Dendritic cell treated with granulocyte-macrophage colony-stimulating factor and Interleukin-4, amounts not matched to agents 40 ng/mL and 50 ng/mL, for 4 days (primary cell): ENCODE measurements at regions not wholly inside any gene's neighbourhood (a gene's known extent, or its start where the extent isn't known, plus 50 kb on each side); places are given as distances from the start of the nearest gene placed in this dataset.
"Not testable (repeated sequence)": the region's sequence is repeated elsewhere in the genome, so short reads cannot be mapped to it uniquely, and the experiment has no call there.

Experiments used
- H3K27ac Mint-ChIP-seq: one replicate; pipeline ENCODE4 v1.8.0; 2022; ENCODE audit warnings: mild to moderate bottlenecking, mixed read lengths
- H3K27me3 Mint-ChIP-seq: one replicate; pipeline ENCODE4 v1.8.0; 2022; ENCODE audit warnings: mild to moderate bottlenecking, mixed read lengths
- H3K36me3 Mint-ChIP-seq: one replicate; pipeline ENCODE4 v1.8.0; 2022; ENCODE audit warnings: low read depth, mixed read lengths
- H3K4me1 Mint-ChIP-seq: one replicate; pipeline ENCODE4 v1.8.0; 2022; ENCODE audit warnings: low read depth, mixed read lengths
- H3K4me3 Mint-ChIP-seq: one replicate; pipeline ENCODE4 v1.8.0; 2022; ENCODE audit warnings: mild to moderate bottlenecking, moderate library complexity, mixed read lengths
- H3K9me3 Mint-ChIP-seq: one replicate; pipeline ENCODE4 v1.8.0; 2022; ENCODE audit warnings: mixed read lengths
- intact Hi-C: fragments of 100-400 bp; cut with micrococcal nuclease; formaldehyde crosslinking; loops from one replicate; pipeline ENCODE4 v1.15.0; 2022

DNA sequence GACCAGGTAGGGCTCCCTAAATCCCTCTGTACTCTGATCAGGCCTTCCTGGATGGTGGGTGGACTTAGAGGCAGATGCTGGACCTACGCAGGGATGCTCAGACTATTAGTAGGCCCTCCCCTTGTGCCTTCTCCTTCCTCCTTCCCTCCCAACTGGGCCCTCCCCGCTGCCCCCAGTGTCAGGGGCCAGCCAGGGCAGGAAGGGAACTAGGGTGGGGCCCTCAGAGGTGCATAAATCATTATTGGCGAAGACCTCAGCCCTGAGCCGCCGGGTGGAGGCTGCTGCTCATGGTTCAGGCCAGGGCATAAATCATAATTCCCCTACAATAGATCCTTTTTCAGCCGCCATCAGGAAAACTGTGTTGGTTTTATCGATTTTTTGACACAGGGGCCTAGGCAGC lies 81.4 kb downstream of the MRM1 start:
- intact Hi-C loops = no loop called here
- Mint-ChIP-seq H3K36me3 (no peaks in the 10 kb centered on the region), H3K4me3 (no peak overlapping the region), H3K27ac (no peak overlapping the region), H3K9me3 (no peaks in the 10 kb centered on the region), H3K27me3 (no peaks in the 10 kb centered on the region), H3K4me1 (no peaks in the 10 kb centered on the region)

DNA sequence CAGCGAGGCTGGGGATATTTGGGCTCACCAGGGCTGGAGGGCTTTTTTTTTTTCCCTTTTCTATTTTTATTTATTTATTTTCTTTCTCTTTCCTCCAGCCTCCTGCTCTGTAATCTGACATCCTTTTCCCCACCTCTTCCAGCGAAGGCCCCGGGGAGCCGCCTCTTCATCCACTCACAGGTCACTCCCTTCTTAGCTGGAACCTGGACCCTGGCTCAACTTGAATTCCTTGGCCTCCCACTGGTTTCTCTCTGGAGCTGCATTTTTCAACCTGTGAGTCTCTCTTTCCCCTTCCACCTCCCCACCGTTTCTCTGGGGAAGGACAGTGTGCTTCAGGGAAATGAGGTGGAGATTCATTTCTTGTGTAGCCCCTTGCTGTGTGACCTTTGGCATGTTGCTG lies 82.0 kb downstream of the MRM1 start:
- Mint-ChIP-seq H3K36me3 (no peaks in the 10 kb centered on the region), H3K4me1 (no peaks in the 10 kb centered on the region), H3K4me3 (no peak overlapping the region), H3K9me3 (no peaks in the 10 kb centered on the region), H3K27me3 (no peaks in the 10 kb centered on the region), H3K27ac (no peak overlapping the region)
- intact Hi-C loops = no loop called here

DNA sequence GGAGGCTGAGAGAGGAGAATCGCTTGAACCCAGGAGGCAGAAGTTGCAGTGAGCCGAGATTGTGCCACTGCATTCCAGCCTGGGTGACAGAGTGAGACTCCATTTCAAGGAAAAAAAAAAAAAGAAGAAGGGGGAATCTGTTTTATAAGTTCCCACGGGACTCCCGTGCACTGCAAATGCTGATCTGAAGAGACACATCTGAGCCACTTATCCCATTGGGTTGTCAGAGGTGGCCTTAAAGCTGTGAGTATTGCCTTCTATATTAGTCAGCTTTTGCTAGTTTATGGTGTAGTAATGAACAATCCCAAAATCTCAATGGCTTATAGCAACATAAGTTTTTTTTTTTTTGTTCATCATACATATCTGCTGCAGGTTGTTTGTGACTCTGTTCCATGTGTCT lies 82.8 kb downstream of the MRM1 start:
- H3K27ac Mint-ChIP-seq = no peak overlapping the region
- H3K27me3 Mint-ChIP-seq = no peaks in the 10 kb centered on the region
- intact Hi-C loops = no loop called here
- no peaks in the 10 kb centered on the region for H3K36me3 Mint-ChIP-seq
- H3K9me3 Mint-ChIP-seq = no peaks in the 10 kb centered on the region
- no peak overlapping the region for H3K4me3 Mint-ChIP-seq
- no peaks in the 10 kb centered on the region for H3K4me1 Mint-ChIP-seq

DNA sequence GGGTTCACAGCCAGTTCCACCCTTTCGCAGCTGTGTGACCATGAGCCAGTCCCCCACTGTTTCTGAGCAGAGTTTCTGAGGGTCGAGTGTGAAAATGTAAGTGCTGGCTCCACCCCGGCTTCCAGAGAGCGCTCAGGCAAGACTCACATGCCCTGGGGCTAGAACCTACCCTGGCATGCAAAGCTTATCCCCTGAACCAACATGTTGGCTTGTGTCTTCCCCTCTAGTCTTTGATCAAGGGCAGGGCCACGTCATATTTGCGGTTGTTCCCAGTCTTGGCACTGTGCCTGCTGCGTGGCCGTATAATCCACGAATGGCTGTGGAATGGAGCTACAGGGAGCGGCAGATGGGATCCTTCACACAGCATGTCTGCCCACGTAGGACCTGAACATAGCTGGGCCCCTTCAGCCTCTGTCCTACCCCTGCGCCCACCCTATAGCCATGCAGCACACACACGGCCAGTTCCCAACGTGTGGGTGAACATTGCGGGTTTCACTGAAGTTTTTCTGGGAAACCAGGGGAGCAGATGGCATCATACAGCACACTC lies 84.8 kb downstream of the MRM1 start:
- H3K4me1 Mint-ChIP-seq = no peaks in the 10 kb centered on the region
- no peak overlapping the region for H3K4me3 Mint-ChIP-seq
- intact Hi-C loops = no loop called here
- peaks cover 2% of the 10 kb centered on the region for H3K27me3 Mint-ChIP-seq
- H3K9me3 Mint-ChIP-seq = no peaks in the 10 kb centered on the region
- no peak overlapping the region for H3K27ac Mint-ChIP-seq
- no peaks in the 10 kb centered on the region for H3K36me3 Mint-ChIP-seq

DNA sequence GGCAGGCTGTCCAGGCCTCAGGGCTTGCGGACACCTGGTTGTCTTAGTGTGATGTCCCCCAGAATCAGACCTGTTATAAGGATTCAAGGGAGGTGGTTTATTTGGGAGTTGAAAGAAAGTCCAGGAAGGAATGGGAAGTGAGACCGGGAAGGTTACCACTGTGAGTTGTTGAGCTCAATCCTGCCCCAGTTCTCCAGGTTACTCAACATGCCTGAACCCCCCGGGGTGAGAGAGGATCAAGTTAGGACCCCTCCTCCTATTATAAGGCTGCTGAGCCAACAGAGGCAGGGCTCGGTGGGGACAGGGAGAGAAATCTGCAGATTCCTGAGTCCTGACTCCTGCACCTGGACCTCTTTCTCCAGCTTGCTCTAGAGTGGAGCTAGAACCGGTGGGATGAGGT lies 86.4 kb downstream of the MRM1 start:
- intact Hi-C loops = no loop called here
- Mint-ChIP-seq H3K4me1 (no peaks in the 10 kb centered on the region), H3K27me3 (peaks cover 2% of the 10 kb centered on the region), H3K36me3 (no peaks in the 10 kb centered on the region), H3K4me3 (no peak overlapping the region), H3K27ac (no peak overlapping the region), H3K9me3 (no peaks in the 10 kb centered on the region)

DNA sequence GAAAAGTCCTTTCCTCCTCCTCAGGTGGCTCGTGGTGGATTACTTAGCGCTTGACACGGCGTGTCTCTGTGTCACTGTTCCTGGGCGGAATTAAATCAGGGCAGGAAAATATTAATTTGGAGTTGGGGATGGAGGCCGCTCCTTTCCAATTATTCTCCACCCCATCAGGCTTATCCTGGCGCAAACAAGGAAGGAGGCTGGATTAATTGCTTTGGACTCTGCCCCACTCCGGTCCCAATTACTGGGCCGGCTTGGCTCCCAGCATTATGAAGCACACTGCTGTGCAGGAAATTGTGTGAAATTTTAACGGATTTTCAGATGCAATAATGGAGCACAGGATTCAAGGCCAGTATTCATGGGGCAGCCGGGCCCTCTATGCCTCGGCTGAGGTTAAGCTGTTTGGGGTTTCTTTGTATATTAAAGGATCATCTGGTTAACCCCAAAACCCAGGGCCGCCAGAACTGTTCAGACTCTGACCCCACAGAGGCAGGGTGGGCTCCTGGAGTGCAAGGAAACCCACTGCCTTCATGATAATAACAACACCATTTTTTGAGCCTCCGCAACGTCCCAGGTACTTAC lies 87.8 kb downstream of the MRM1 start:
- Mint-ChIP-seq H3K4me3 (no peak overlapping the region), H3K4me1 (no peaks in the 10 kb centered on the region), H3K9me3 (no peaks in the 10 kb centered on the region), H3K36me3 (no peaks in the 10 kb centered on the region), H3K27ac (no peak overlapping the region), H3K27me3 (peaks cover 2% of the 10 kb centered on the region)
- intact Hi-C loops = no loop called here

DNA sequence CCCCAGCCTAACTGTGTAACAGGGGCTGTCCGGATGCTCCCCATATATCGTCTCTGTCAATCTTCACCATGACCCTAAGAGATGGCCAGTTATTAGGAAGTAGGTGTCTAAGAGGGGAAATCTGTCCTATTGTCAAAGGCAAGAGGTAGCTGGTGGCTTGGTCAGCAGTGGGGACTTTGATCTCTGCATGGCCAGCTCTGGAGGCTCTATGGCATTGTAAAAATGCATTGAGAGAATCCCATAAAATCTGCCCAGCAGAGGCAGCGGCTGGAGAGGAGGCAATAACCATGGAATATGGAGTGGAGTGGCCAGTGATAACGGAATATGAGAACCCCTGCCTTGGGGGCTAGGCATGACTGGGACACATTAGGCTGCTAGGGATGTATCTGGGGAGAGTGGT lies 88.8 kb downstream of the MRM1 start:
- Mint-ChIP-seq H3K27ac (no peak overlapping the region), H3K4me1 (no peaks in the 10 kb centered on the region), H3K27me3 (peaks cover 5% of the 10 kb centered on the region), H3K4me3 (no peak overlapping the region), H3K9me3 (no peaks in the 10 kb centered on the region), H3K36me3 (no peaks in the 10 kb centered on the region)
- intact Hi-C loops = no loop called here

DNA sequence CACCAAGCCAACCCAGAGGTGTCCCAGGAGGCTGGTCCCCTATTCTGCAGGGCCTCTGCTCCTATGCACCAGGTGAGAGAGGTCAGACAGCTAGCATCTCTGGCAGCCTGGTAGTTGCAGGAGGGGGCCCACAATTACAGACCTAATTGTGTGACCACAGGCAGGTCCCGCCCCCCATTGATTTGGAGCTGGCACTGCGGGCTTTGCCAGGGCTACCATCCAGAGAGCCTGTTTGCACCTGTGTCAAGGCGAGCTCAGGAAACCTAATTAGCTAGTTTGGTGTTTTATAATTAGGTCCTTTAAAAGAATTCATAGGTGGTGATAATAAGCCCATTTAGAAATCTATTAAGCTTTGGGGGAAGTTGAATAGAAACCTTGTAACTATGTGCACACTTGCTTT lies 90.2 kb downstream of the MRM1 start:
- H3K27ac Mint-ChIP-seq = no peak overlapping the region
- intact Hi-C loops = no loop called here
- no peaks in the 10 kb centered on the region for H3K4me1 Mint-ChIP-seq
- no peak overlapping the region for H3K4me3 Mint-ChIP-seq
- H3K36me3 Mint-ChIP-seq = no peaks in the 10 kb centered on the region
- no peaks in the 10 kb centered on the region for H3K9me3 Mint-ChIP-seq
- H3K27me3 Mint-ChIP-seq = peaks cover 5% of the 10 kb centered on the region

DNA sequence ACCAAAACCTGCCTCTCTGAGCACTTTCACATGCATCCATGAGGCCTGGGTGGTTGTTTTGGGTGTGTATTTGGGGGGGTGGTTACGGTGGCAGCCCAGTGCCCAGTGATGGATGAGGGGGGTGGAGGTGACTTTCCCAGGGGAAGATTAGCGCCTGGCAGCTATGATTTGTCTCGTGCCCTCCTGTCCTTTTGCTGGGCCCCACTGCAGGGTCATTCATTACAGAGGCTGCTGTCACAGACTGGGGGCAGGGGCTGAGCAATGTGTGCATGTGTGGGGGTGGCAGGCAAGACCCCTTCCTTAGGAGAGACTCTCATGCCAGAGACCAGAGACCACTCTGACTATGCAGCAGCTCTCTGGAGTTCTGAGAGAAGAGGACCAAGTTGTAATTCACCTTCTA lies 93.7 kb downstream of the MRM1 start:
- Mint-ChIP-seq H3K4me3 (no peak overlapping the region), H3K36me3 (no peaks in the 10 kb centered on the region), H3K27ac (no peak overlapping the region), H3K27me3 (peaks cover 8% of the 10 kb centered on the region), H3K9me3 (no peaks in the 10 kb centered on the region), H3K4me1 (no peaks in the 10 kb centered on the region)
- intact Hi-C loops = no loop called here

DNA sequence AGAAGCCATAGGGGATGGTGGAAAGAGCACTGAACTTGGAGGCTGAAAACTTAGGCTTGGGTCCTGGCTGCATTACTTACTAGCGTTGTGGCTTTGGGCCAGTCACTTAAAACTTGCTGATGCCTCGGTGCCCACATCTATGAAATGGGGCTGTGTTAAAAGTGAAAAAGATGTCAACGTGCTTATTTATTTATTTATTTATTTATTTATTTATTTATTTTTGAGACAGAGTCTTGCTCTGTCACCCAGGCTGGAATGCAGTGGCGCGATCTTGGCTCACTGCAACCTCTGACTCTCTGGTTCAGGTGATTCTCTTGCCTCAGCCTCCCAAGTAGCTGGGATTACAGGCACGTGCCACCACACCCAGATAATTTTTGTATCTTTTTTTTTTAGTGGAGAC lies 94.3 kb downstream of the MRM1 start:
- H3K4me3 Mint-ChIP-seq, intact Hi-C loops, H3K27ac Mint-ChIP-seq, H3K27me3 Mint-ChIP-seq, H3K4me1 Mint-ChIP-seq, H3K36me3 Mint-ChIP-seq, H3K9me3 Mint-ChIP-seq: not testable (repeated sequence)

DNA sequence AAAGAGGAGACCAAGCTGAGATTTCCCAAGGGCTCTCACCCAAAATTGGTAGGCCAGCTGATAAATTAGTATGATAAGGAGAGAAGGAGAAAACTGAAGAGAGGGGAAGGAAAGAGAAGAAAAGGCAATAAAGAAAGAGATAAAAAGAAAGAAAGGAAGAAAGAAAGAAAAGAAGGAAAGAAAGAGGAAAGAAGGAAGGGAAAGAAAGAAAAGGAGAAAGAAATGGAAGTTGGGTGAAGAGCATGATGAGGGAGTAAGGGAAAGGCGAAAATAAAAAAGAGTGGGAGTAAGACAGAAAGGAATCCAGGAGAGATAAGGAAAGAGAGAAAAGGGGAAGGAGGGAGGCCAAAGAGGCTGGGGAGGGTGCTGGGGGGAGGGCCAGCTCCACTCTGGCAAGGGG lies 95.4 kb downstream of the MRM1 start:
- Mint-ChIP-seq H3K27ac (no peak overlapping the region), H3K27me3 (peaks cover 6% of the 10 kb centered on the region), H3K4me3 (no peak overlapping the region), H3K36me3 (no peaks in the 10 kb centered on the region), H3K9me3 (no peaks in the 10 kb centered on the region), H3K4me1 (no peaks in the 10 kb centered on the region)
- intact Hi-C loops = no loop called here

DNA sequence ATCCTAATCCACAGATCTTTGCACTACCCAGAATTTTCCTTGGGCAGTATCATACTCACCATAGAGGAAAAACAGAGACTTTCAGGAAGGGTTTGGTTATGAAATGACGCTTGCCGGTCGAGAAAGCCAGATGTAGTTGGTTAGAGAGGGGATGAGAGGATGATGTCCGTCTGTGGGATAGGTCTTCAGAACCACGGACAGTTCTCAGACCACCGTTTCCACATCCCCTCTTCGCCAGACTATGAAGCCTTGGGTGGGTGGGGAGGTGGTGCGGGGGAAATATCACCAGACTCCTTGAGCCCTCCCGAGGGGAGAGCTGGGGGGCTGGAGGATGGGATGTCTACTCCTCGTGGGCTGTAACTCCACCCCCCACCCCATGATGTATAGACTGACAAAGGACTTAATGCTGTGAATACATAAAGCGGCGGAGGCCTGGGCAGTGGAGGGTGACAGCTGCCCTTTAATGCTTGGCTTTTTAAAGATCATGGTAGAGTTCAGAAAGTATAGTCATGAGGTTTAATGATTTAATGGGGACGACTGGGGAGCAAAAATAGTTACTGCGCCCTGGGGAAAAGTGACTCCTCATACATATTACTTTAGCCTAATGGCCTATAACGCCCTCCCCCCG lies 96.6 kb downstream of the MRM1 start:
- Mint-ChIP-seq H3K36me3 (no peaks in the 10 kb centered on the region), H3K27ac (no peak overlapping the region), H3K4me1 (no peaks in the 10 kb centered on the region), H3K9me3 (no peaks in the 10 kb centered on the region), H3K4me3 (no peak overlapping the region), H3K27me3 (peaks cover 7% of the 10 kb centered on the region)
- intact Hi-C loops = no loop called here

DNA sequence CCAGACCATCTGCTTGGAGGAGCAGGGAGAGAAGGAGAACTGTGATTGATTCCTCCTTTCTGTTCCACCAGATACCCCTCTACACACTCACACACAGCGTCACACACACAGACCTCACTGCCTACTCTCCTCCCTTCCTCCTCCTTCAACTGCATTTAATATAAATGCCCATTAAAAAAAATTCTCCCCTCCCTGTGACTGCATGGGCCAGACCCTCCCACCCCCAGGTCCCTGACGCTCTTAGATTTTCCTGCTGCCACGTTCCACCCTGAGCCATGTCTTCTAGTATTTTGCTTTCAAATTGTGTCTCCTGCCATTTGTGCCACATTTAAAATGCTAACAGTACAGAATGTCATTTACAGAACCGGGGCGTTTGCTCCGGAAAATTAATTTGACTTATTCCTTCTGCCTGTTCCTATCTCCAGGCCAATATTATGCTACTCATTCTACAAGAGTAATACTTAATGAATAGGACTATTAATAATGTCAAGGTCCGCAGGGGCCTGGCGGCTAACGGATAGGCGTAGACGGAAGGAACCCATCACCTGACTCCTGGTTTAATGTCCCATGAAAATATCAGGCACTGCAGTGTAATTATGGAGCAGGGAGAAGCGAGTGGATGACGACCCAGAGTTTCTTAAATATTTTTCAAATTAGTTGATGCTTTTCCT lies 100.2 kb downstream of the MRM1 start:
- Mint-ChIP-seq H3K27me3 (peaks cover 32% of the 10 kb centered on the region), H3K27ac (no peak overlapping the region), H3K9me3 (no peaks in the 10 kb centered on the region), H3K36me3 (no peaks in the 10 kb centered on the region), H3K4me3 (no peak overlapping the region), H3K4me1 (no peaks in the 10 kb centered on the region)
- intact Hi-C loops = no loop called here

DNA sequence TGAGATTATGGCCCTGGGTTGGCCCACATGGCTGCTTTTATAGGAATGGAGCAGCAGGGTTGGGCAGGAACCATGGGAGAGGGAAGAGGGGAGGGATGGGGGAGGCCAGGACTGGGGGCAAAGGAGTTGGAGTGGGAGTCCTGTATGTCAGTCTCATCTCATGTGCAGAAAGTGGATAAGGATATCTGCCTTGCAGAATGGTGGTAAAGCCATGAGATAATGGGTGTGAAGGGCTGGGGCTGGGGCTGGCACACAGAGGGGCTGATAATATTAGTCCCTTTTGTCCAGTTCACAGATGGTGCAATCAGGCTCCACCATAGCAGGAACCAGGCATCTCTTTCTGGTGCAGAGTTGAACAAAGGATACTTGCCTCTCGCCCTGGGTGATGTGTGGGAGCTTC lies 101.3 kb downstream of the MRM1 start:
- intact Hi-C loops = no loop called here
- H3K36me3 Mint-ChIP-seq = no peaks in the 10 kb centered on the region
- peaks cover 30% of the 10 kb centered on the region for H3K27me3 Mint-ChIP-seq
- no peaks in the 10 kb centered on the region for H3K9me3 Mint-ChIP-seq
- H3K27ac Mint-ChIP-seq = no peak overlapping the region
- H3K4me3 Mint-ChIP-seq = no peak overlapping the region
- H3K4me1 Mint-ChIP-seq = no peaks in the 10 kb centered on the region

DNA sequence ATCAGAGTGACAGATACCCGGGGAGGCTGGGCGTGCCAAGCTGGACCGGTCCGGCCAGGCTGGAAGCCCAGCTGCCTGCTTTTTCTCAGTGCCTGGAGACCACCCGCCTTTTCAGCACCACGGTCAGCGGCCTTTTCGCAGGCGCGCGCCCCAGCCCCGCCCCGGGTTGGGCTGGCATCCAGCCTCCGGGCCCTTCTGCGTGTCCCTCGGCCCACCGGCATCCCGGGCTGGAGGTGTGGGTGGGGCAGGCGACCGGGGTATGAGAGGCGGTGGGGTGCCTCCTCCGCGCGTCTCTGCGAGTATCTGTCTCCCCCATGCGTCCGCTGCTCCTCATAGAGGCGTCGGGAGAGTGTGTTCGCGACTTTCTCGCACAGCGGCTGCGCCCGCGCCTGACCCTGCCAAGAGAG lies 102.5 kb downstream of the MRM1 start:
- H3K27ac Mint-ChIP-seq = no peak overlapping the region
- no peaks in the 10 kb centered on the region for H3K36me3 Mint-ChIP-seq
- no peaks in the 10 kb centered on the region for H3K4me1 Mint-ChIP-seq
- intact Hi-C loops = no loop called here
- no peak overlapping the region for H3K4me3 Mint-ChIP-seq
- no peaks in the 10 kb centered on the region for H3K9me3 Mint-ChIP-seq
- H3K27me3 Mint-ChIP-seq = peaks cover 29% of the 10 kb centered on the region
